ENCODE measurements at regions not wholly inside any gene's neighbourhood (a gene's known extent, or its start where the extent isn't known, plus 50 kb on each side); places are given as distances from the start of the nearest gene placed in this dataset.

- H3K27ac ChIP-seq (ENCODE audit: extremely low read depth, low read depth, low read length), result no peak overlapping the region
- CTCF ChIA-PET, result no interaction called here
- no peaks in the 10 kb centered on the region for H3K4me1 ChIP-seq (ENCODE audit: control insufficient read depth, insufficient read depth, low read length)
- POLR2A ChIA-PET, result no interaction called here
- H3K36me3 ChIP-seq (ENCODE audit: control insufficient read depth in 2 of 2, insufficient read depth in 1 of 2, low read length in 2 of 2), result no peaks in the 10 kb centered on the region
- TF ChIP-seq ZNF692 (tag by site-specific recombination; IDR thresholded peaks at IDR 0.05) (no peak), ZNF292 (tag by site-specific recombination; IDR thresholded peaks at IDR 0.05; ENCODE audit: borderline replicate concordance, low read depth) (no peak), ZXDB (tag by site-specific recombination; IDR thresholded peaks at IDR 0.05) (no peak), ZNF518A (tag by site-specific recombination; conservative IDR thresholded peaks at IDR 0.05; ENCODE audit: low read depth) (no peak), ZNF473 (tag by site-specific recombination; IDR thresholded peaks at IDR 0.05) (no peak), ZNF548 (tag by site-specific recombination; IDR thresholded peaks at IDR 0.05) (no peak), SP7 (tag by site-specific recombination; IDR thresholded peaks at IDR 0.05) (no peak), ZNF664 (tag by site-specific recombination; IDR thresholded peaks at IDR 0.05) (no peak), ZNF23 (tag by site-specific recombination; IDR thresholded peaks at IDR 0.05; ENCODE audit: borderline replicate concordance) (no peak), ZNF521 (tag by site-specific recombination; IDR thresholded peaks at IDR 0.05) (no peak), ZNF530 (tag by site-specific recombination; IDR thresholded peaks at IDR 0.05; ENCODE audit: low read depth) (no peak), ZNF121 (tag by site-specific recombination; IDR thresholded peaks at IDR 0.05) (no peak), SP2 (tag by site-specific recombination; IDR thresholded peaks at IDR 0.05) (no peak), ZNF394 (tag by site-specific recombination; IDR thresholded peaks at IDR 0.05; ENCODE audit: borderline replicate concordance) (no peak), ZNF354C (tag by site-specific recombination; IDR thresholded peaks at IDR 0.05; ENCODE audit: borderline replicate concordance, low read depth) (no peak)
- TF ChIP-seq, protein P1, sequence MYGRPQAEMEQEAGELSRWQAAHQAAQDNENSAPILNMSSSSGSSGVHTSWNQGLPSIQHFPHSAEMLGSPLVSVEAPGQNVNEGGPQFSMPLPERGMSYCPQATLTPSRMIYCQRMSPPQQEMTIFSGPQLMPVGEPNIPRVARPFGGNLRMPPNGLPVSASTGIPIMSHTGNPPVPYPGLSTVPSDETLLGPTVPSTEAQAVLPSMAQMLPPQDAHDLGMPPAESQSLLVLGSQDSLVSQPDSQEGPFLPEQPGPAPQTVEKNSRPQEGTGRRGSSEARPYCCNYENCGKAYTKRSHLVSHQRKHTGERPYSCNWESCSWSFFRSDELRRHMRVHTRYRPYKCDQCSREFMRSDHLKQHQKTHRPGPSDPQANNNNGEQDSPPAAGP (tag by site-specific recombination; IDR thresholded peaks at IDR 0.05), result no peak
- no peak overlapping the region for H3K4me3 ChIP-seq (ENCODE audit: low read depth, low read length)
- no peaks in the 10 kb centered on the region for H3K9me3 ChIP-seq (ENCODE audit: control insufficient read depth, insufficient read depth, low read depth, low read length)
These were observed 106.2 kb downstream of the TUBA3C start for GRCh38 chr13:19075418-19075817.

- ChIA-PET CTCF (no interaction called here), POLR2A (no interaction called here)
- H3K9me3 ChIP-seq (ENCODE audit: control insufficient read depth, insufficient read depth, low read depth, low read length), result no peaks in the 10 kb centered on the region
- H3K27ac ChIP-seq (ENCODE audit: extremely low read depth, low read depth, low read length), result no peak overlapping the region
- no peaks in the 10 kb centered on the region for H3K36me3 ChIP-seq (ENCODE audit: control insufficient read depth in 2 of 2, insufficient read depth in 1 of 2, low read length in 2 of 2)
- no peaks in the 10 kb centered on the region for H3K4me1 ChIP-seq (ENCODE audit: control insufficient read depth, insufficient read depth, low read length)
- H3K4me3 ChIP-seq (ENCODE audit: low read depth, low read length), result no peak overlapping the region
- 0 out of 2 replicates have a peak, but pooled peaks have one; percentile 41 for TF ChIP-seq ZNF776 (tag by site-specific recombination; IDR thresholded peaks at IDR 0.05; ENCODE audit: borderline replicate concordance)
- no peak for TF ChIP-seq ZNF501 (tag by site-specific recombination; IDR thresholded peaks at IDR 0.05)
- TF ChIP-seq ZNF701 (tag by site-specific recombination; IDR thresholded peaks at IDR 0.05), result no peak
- TF ChIP-seq ZNF664 (tag by site-specific recombination; IDR thresholded peaks at IDR 0.05), result no peak
- TF ChIP-seq KLF7 (tag by site-specific recombination; IDR thresholded peaks at IDR 0.05; ENCODE audit: borderline replicate concordance), result no peak
- TF ChIP-seq ZNF645 (tag by site-specific recombination; IDR thresholded peaks at IDR 0.05), result no peak
- TF ChIP-seq, protein P1 (tag by site-specific recombination; IDR thresholded peaks at IDR 0.05), result no peak
- TF ChIP-seq ZBTB21 (tag by site-specific recombination; IDR thresholded peaks at IDR 0.05), result no peak
- no peak for TF ChIP-seq ZNF155 (tag by site-specific recombination; IDR thresholded peaks at IDR 0.05)
- TF ChIP-seq, protein P2, sequence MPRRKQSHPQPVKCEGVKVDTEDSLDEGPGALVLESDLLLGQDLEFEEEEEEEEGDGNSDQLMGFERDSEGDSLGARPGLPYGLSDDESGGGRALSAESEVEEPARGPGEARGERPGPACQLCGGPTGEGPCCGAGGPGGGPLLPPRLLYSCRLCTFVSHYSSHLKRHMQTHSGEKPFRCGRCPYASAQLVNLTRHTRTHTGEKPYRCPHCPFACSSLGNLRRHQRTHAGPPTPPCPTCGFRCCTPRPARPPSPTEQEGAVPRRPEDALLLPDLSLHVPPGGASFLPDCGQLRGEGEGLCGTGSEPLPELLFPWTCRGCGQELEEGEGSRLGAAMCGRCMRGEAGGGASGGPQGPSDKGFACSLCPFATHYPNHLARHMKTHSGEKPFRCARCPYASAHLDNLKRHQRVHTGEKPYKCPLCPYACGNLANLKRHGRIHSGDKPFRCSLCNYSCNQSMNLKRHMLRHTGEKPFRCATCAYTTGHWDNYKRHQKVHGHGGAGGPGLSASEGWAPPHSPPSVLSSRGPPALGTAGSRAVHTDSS (tag by site-specific recombination; IDR thresholded peaks at IDR 0.05), result peak; percentile 84
- TF ChIP-seq ZNF423 (tag by site-specific recombination; IDR thresholded peaks at IDR 0.05), result no peak
These were observed 107.1 kb downstream of the TUBA3C start for GRCh38 chr13:19074519-19074918.

Data from HEK293 (cell line).